ENCODE measurements at regions not wholly inside any gene's neighbourhood (a gene's known extent, or its start where the extent isn't known, plus 50 kb on each side); places are given as distances from the start of the nearest gene placed in this dataset.

- no peak for TF ChIP-seq EZH2 (IDR thresholded peaks at IDR 0.05; ENCODE audit: low read length, missing control alignments)
- TF ChIP-seq CTCF (conservative IDR thresholded peaks at IDR 0.05 in 1 of 2, IDR thresholded peaks at IDR 0.05 in 1 of 2; ENCODE audit: low read depth in 1 of 2, low read length in 2 of 2), result no peak
Observed at GRCh38 chrX:120797188-120797851, 78.3 kb downstream of the CT47B1 start.

GRCh38 chrX:120795301-120795700 is 80.4 kb downstream of the CT47B1 start:
- Histone ChIP-seq H3K27me3 (ENCODE audit: control insufficient read depth, insufficient read depth, low read length) (no peaks in the 10 kb centered on the region), H3K79me2 (ENCODE audit: control insufficient read depth, insufficient read depth, low read length) (no peaks in the 10 kb centered on the region), H3K4me2 (ENCODE audit: extremely low read depth, insufficient read depth, low read length) (no peak overlapping the region), H4K20me1 (ENCODE audit: control insufficient read depth, extremely low read depth, insufficient read depth, low read length) (no peaks in the 10 kb centered on the region), H3K9me3 (ENCODE audit: control insufficient read depth, insufficient read depth, low read depth, low read length) (no peaks in the 10 kb centered on the region), H3K9ac (ENCODE audit: insufficient read depth, low read length) (no peak overlapping the region), H3K27ac (ENCODE audit: insufficient read depth, low read length) (no peak overlapping the region), H3K36me3 (ENCODE audit: control insufficient read depth, insufficient read depth, low read length) (no peaks in the 10 kb centered on the region), H2AFZ (ENCODE audit: low read length) (no peak overlapping the region), H3K4me3 (replicated peaks in 1 of 4; ENCODE audit: control extremely low read depth in 1 of 4, insufficient read depth in 1 of 4, low read depth in 3 of 4, low read length in 4 of 4) (no peak overlapping the region), H3K4me1 (ENCODE audit: control insufficient read depth, extremely low read depth, insufficient read depth, low read length) (no peaks in the 10 kb centered on the region)
- no peak for TF ChIP-seq CTCF (conservative IDR thresholded peaks at IDR 0.05 in 1 of 2, IDR thresholded peaks at IDR 0.05 in 1 of 2; ENCODE audit: low read depth in 1 of 2, low read length in 2 of 2)
- TF ChIP-seq EZH2 (IDR thresholded peaks at IDR 0.05; ENCODE audit: low read length, missing control alignments), result no peak
- DNase-seq (ENCODE audit: low read depth in 2 of 2), result peak in 1 of 2 donors; percentile 68

More at GRCh38 chrX:120797188-120797851, 78.3 kb downstream of the CT47B1 start:
- no peaks in the 10 kb centered on the region for H3K9me3 ChIP-seq (ENCODE audit: control insufficient read depth, insufficient read depth, low read depth, low read length)
- peak in 1 of 2 donors; percentile 49 for DNase-seq (ENCODE audit: low read depth in 2 of 2)
- H3K4me2 ChIP-seq (ENCODE audit: extremely low read depth, insufficient read depth, low read length), result no peak overlapping the region
- H3K9ac ChIP-seq (ENCODE audit: insufficient read depth, low read length), result no peak overlapping the region
- H3K4me3 ChIP-seq (replicated peaks in 1 of 4; ENCODE audit: control extremely low read depth in 1 of 4, insufficient read depth in 1 of 4, low read depth in 3 of 4, low read length in 4 of 4), result no peak overlapping the region
- H3K4me1 ChIP-seq (ENCODE audit: control insufficient read depth, extremely low read depth, insufficient read depth, low read length), result no peaks in the 10 kb centered on the region
- no peaks in the 10 kb centered on the region for H3K36me3 ChIP-seq (ENCODE audit: control insufficient read depth, insufficient read depth, low read length)
- H3K27me3 ChIP-seq (ENCODE audit: control insufficient read depth, insufficient read depth, low read length), result no peaks in the 10 kb centered on the region
- H3K79me2 ChIP-seq (ENCODE audit: control insufficient read depth, insufficient read depth, low read length), result no peaks in the 10 kb centered on the region
- H3K27ac ChIP-seq (ENCODE audit: insufficient read depth, low read length), result no peak overlapping the region
- H4K20me1 ChIP-seq (ENCODE audit: control insufficient read depth, extremely low read depth, insufficient read depth, low read length), result no peaks in the 10 kb centered on the region
- H2AFZ ChIP-seq (ENCODE audit: low read length), result no peak overlapping the region

GRCh38 chrX:120794525-120794975 is 81.1 kb downstream of the CT47B1 start:
- no peaks in the 10 kb centered on the region for H3K4me1 ChIP-seq (ENCODE audit: control insufficient read depth, extremely low read depth, insufficient read depth, low read length)
- TF ChIP-seq CTCF (conservative IDR thresholded peaks at IDR 0.05 in 1 of 2, IDR thresholded peaks at IDR 0.05 in 1 of 2; ENCODE audit: low read depth in 1 of 2, low read length in 2 of 2) (no peak), EZH2 (IDR thresholded peaks at IDR 0.05; ENCODE audit: low read length, missing control alignments) (no peak)
- H3K4me2 ChIP-seq (ENCODE audit: extremely low read depth, insufficient read depth, low read length), result no peak overlapping the region
- H4K20me1 ChIP-seq (ENCODE audit: control insufficient read depth, extremely low read depth, insufficient read depth, low read length), result no peaks in the 10 kb centered on the region
- no peaks in the 10 kb centered on the region for H3K79me2 ChIP-seq (ENCODE audit: control insufficient read depth, insufficient read depth, low read length)
- H3K27me3 ChIP-seq (ENCODE audit: control insufficient read depth, insufficient read depth, low read length), result no peaks in the 10 kb centered on the region
- H3K36me3 ChIP-seq (ENCODE audit: control insufficient read depth, insufficient read depth, low read length), result no peaks in the 10 kb centered on the region
- no peak overlapping the region for H3K4me3 ChIP-seq (replicated peaks in 1 of 4; ENCODE audit: control extremely low read depth in 1 of 4, insufficient read depth in 1 of 4, low read depth in 3 of 4, low read length in 4 of 4)
- H3K9ac ChIP-seq (ENCODE audit: insufficient read depth, low read length), result no peak overlapping the region
- DNase-seq (ENCODE audit: low read depth in 2 of 2), result peak in 1 of 2 donors; percentile 63
- no peak overlapping the region for H2AFZ ChIP-seq (ENCODE audit: low read length)
- no peaks in the 10 kb centered on the region for H3K9me3 ChIP-seq (ENCODE audit: control insufficient read depth, insufficient read depth, low read depth, low read length)
- no peak overlapping the region for H3K27ac ChIP-seq (ENCODE audit: insufficient read depth, low read length)
